ENCODE measurements at regions not wholly inside any gene's neighbourhood (a gene's known extent, or its start where the extent isn't known, plus 50 kb on each side); places are given as distances from the start of the nearest gene placed in this dataset.

GRCh38 chr19:31974290-31974689 lies 371.1 kb upstream of the ZNF507 start:
- no peak for TF ChIP-seq CTCF (IDR thresholded peaks at IDR 0.05)
- no peak for TF ChIP-seq POLR2A (IDR thresholded peaks at IDR 0.05)
